HUES48 (cell line): ENCODE measurements at regions not wholly inside any gene's neighbourhood (a gene's known extent, or its start where the extent isn't known, plus 50 kb on each side); places are given as distances from the start of the nearest gene placed in this dataset.
"Not testable (repeated sequence)": the region's sequence is repeated elsewhere in the genome, so short reads cannot be mapped to it uniquely, and the experiment has no call there.

Experiments
- H3K27ac ChIP-seq: one replicate; pipeline ENCODE4 v1.7.0; 2013; ENCODE audit warnings: low read depth, low read length, inconsistent platforms
- H3K27me3 ChIP-seq: 2 replicates; pipeline ENCODE4 v1.6.1; 2013; ENCODE audit warnings: mild to moderate bottlenecking, low read length; ENCODE audit not compliant: control insufficient read depth, insufficient read depth
- H3K36me3 ChIP-seq: 2 replicates; pipeline ENCODE4 v1.6.1; 2013; ENCODE audit warnings: low read length; ENCODE audit not compliant: control insufficient read depth, insufficient read depth
- H3K4me1 ChIP-seq: 2 replicates; pipeline ENCODE4 v1.6.1; 2013; ENCODE audit warnings: mild to moderate bottlenecking, low read length; ENCODE audit not compliant: control insufficient read depth, insufficient read depth
- H3K4me3 ChIP-seq: 2 replicates; pipeline ENCODE4 v1.5.1; 2013; ENCODE audit warnings: mild to moderate bottlenecking, low read depth, low read length
- H3K9ac ChIP-seq: 2 replicates; pipeline ENCODE4 v1.6.1; 2013; ENCODE audit warnings: mild to moderate bottlenecking, low read depth, low read length, moderate library complexity
- H3K9me3 ChIP-seq: 2 replicates; pipeline ENCODE4 v1.6.1; 2013; ENCODE audit warnings: low read length; ENCODE audit not compliant: control insufficient read depth, insufficient read depth

GRCh38 chr11:87820011-87820410 is 355.2 kb downstream of the RAB38 start:
- H3K4me3 ChIP-seq: no peak overlapping the region

DNA sequence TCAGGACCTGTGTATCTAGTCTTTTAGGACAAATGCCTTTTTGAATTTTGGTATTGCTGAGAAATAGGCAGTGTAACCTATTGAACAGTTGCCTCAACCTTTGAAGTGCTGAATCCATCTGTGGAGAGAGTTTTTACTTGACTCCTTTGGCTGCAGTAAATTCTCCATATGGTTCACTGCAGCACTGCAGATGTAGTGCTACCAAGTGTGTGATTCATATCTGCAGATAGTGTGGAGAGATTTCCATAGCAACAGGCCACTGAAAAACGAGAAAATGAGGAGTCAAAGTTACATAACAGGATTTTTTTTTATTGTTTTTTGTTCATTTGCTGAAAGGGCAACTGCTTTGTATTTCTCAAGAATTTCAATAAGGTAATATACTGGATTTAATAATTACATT is 356.1 kb downstream of the RAB38 start:
- Histone ChIP-seq H3K9ac (no peak overlapping the region), H3K4me1 (no peaks in the 10 kb centered on the region), H3K9me3 (no peaks in the 10 kb centered on the region), H3K36me3 (no peaks in the 10 kb centered on the region), H3K27me3 (no peaks in the 10 kb centered on the region), H3K27ac (no peak overlapping the region), H3K4me3 (no peak overlapping the region)

More at GRCh38 chr11:87820011-87820410, 355.2 kb downstream of the RAB38 start:
- Histone ChIP-seq H3K27me3 (no peaks in the 10 kb centered on the region), H3K27ac (no peak overlapping the region), H3K9me3 (no peaks in the 10 kb centered on the region), H3K36me3 (no peaks in the 10 kb centered on the region), H3K4me1 (no peaks in the 10 kb centered on the region), H3K9ac (no peak overlapping the region)

DNA sequence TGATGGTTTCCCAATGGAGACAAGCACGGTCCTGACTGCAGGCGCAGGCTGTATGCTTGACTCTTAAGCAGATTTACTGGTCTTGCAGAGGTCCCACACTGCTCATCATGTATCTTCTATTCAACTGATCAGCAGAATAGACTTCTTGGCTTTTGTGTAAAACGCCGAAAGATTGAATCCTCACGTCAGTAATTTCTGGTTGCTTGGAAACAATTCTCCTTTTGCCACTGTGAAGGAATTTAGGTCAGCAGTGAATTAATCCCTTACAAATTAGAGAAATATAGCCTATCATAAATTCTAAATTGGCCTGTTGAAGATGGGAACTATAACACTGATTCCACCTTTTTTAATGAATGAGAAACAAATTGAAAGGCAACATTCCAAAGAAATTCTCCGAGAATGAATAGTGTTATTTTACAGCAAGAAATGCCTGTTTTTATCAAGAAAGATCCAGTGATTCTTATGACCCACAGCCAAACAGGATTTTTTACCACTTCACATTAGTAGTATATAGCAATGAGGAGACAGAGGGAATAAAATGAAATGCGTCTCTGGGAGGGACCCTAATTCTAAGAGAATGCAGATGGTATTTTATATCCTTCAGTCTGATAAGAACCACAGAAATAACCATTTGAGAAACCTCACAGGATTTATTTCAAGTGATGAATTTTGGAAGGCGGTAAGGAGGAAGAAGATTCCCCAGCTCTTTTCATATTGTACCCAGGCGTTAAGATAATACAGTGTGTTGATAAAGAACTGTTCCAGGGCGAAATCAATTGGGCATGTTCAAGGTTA is 362.5 kb downstream of the RAB38 start:
- no peak overlapping the region for H3K4me3 ChIP-seq
- no peaks in the 10 kb centered on the region for H3K27me3 ChIP-seq
- no peaks in the 10 kb centered on the region for H3K4me1 ChIP-seq
- no peak overlapping the region for H3K9ac ChIP-seq
- H3K27ac ChIP-seq: no peak overlapping the region
- no peaks in the 10 kb centered on the region for H3K36me3 ChIP-seq
- H3K9me3 ChIP-seq: no peaks in the 10 kb centered on the region

GRCh38 chr11:87810486-87810885 is 364.8 kb downstream of the RAB38 start:
- H3K4me1 ChIP-seq: no peaks in the 10 kb centered on the region
- H3K4me3 ChIP-seq: no peak overlapping the region
- no peaks in the 10 kb centered on the region for H3K27me3 ChIP-seq
- no peaks in the 10 kb centered on the region for H3K36me3 ChIP-seq
- H3K9ac ChIP-seq: no peak overlapping the region
- no peak overlapping the region for H3K27ac ChIP-seq
- H3K9me3 ChIP-seq: no peaks in the 10 kb centered on the region

- Histone ChIP-seq H3K27me3 (no peaks in the 10 kb centered on the region), H3K4me3 (no peak overlapping the region), H3K27ac (no peak overlapping the region), H3K9ac (no peak overlapping the region), H3K9me3 (no peaks in the 10 kb centered on the region), H3K4me1 (no peaks in the 10 kb centered on the region), H3K36me3 (no peaks in the 10 kb centered on the region)
These were observed 366.0 kb downstream of the RAB38 start for GRCh38 chr11:87809256-87809655.

GRCh38 chr11:87804176-87804575 is 371.1 kb downstream of the RAB38 start:
- Histone ChIP-seq H3K9me3 (no peaks in the 10 kb centered on the region), H3K9ac (no peak overlapping the region), H3K36me3 (no peaks in the 10 kb centered on the region), H3K27ac (peak overlapping the region; percentile 38), H3K4me3 (no peak overlapping the region), H3K4me1 (no peaks in the 10 kb centered on the region), H3K27me3 (no peaks in the 10 kb centered on the region)

DNA sequence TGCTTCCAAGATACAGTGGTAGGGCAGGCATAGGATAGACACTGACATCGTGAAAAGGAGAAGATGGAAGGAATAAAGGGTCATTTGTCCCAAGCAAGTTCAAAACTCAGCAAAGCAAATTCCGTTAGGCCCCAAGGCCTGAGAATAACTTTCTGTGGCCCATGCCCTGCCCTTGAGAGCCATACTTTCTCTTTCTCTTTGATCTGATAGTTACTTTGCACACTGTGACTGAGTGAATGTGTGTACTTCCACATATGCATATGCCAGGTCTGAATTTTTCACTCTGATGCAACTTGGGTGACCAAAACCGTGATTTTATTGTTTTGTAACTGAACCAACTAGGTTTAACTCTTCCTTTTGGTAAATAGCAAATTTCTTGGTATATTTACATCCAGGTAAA is 371.5 kb downstream of the RAB38 start:
- peak overlapping the region; percentile 38 for H3K27ac ChIP-seq
- no peaks in the 10 kb centered on the region for H3K27me3 ChIP-seq
- no peak overlapping the region for H3K9ac ChIP-seq
- H3K4me3 ChIP-seq: no peak overlapping the region
- H3K9me3 ChIP-seq: no peaks in the 10 kb centered on the region
- no peaks in the 10 kb centered on the region for H3K4me1 ChIP-seq
- H3K36me3 ChIP-seq: no peaks in the 10 kb centered on the region

- not testable (repeated sequence) for H3K9ac ChIP-seq, H3K4me1 ChIP-seq, H3K36me3 ChIP-seq, H3K4me3 ChIP-seq, H3K27ac ChIP-seq, H3K27me3 ChIP-seq, H3K9me3 ChIP-seq
These were observed 390.4 kb downstream of the RAB38 start for GRCh38 chr11:87784862-87785261.

GRCh38 chr11:87780068-87780413 is 395.2 kb downstream of the RAB38 start:
- no peak overlapping the region for H3K27ac ChIP-seq
- no peaks in the 10 kb centered on the region; the same call in 1 of the 2 replicates for H3K9me3 ChIP-seq
- no peaks in the 10 kb centered on the region for H3K36me3 ChIP-seq
- no peak overlapping the region for H3K9ac ChIP-seq
- H3K27me3 ChIP-seq: no peaks in the 10 kb centered on the region
- no peaks in the 10 kb centered on the region for H3K4me1 ChIP-seq
- H3K4me3 ChIP-seq: no peak overlapping the region

GRCh38 chr11:87779276-87780067 is 395.8 kb downstream of the RAB38 start:
- H3K4me1 ChIP-seq: no peaks in the 10 kb centered on the region
- no peaks in the 10 kb centered on the region for H3K9me3 ChIP-seq
- no peaks in the 10 kb centered on the region for H3K36me3 ChIP-seq
- no peak overlapping the region for H3K4me3 ChIP-seq
- H3K27me3 ChIP-seq: no peaks in the 10 kb centered on the region
- no peak overlapping the region for H3K27ac ChIP-seq
- H3K9ac ChIP-seq: no peak overlapping the region

DNA sequence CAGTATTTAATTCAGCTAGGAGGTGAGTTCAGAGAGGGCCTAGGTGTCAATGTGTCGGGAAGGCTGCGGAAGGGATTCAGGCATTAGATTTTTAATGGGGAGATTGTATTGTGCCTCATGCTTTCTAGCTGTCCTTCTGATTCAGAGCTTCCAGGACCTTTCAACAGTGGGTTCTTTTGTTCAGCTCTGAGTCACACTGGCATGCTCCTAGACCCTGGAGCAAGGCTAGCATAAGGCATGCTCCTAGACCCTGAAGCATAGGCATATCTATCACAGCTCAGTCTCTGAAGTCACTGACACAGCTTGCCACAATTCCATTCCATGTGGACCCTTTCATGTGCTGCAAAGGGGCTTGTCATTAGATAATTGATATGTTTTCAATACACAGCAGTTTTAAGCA is 396.9 kb downstream of the RAB38 start:
- H3K4me3 ChIP-seq: no peak overlapping the region
- H3K27me3 ChIP-seq: no peaks in the 10 kb centered on the region
- H3K4me1 ChIP-seq: no peaks in the 10 kb centered on the region
- H3K27ac ChIP-seq: no peak overlapping the region
- H3K9ac ChIP-seq: no peak overlapping the region
- H3K9me3 ChIP-seq: no peaks in the 10 kb centered on the region
- H3K36me3 ChIP-seq: no peaks in the 10 kb centered on the region
